Muscle of leg (tissue), 3 donors: ENCODE measurements at regions not wholly inside any gene's neighbourhood (a gene's known extent, or its start where the extent isn't known, plus 50 kb on each side); places are given as distances from the start of the nearest gene placed in this dataset.
"Not testable (repeated sequence)": the region's sequence is repeated elsewhere in the genome, so short reads cannot be mapped to it uniquely, and the experiment has no call there.

Experiments
- DNase-seq: peaks from one replicate; pipeline ENCODE4 v3.0.0; 2013
- H3K27ac ChIP-seq: one replicate; pipeline ENCODE4 v1.5.1; 2013; ENCODE audit warnings: mild to moderate bottlenecking, low read length, control low read depth
- H3K27me3 ChIP-seq: one replicate; pipeline ENCODE4 v1.6.1; 2013; ENCODE audit warnings: low read length; ENCODE audit not compliant: control insufficient read depth, insufficient read depth
- H3K36me3 ChIP-seq: one replicate; pipeline ENCODE4 v1.6.1; 2013; ENCODE audit warnings: low read length; ENCODE audit not compliant: control insufficient read depth, insufficient read depth
- H3K4me1 ChIP-seq: one replicate; pipeline ENCODE4 v1.6.1; 2013; ENCODE audit warnings: low read length; ENCODE audit not compliant: control insufficient read depth, insufficient read depth
- H3K4me3 ChIP-seq: one replicate; pipeline ENCODE4 v1.5.1; 2013; ENCODE audit warnings: low read length, control low read depth
- H3K9me3 ChIP-seq: replicated peaks from 2 replicates; pipeline ENCODE4 v1.6.1; 2013; ENCODE audit warnings: low read depth, low read length; ENCODE audit not compliant: control insufficient read depth
- WGBS: methylation state at CpG from one replicate; pipeline ENCODE4 v1.1.5; 2013; ENCODE audit warnings: missing lambda C conversion rate; ENCODE audit not compliant: insufficient coverage; 5-methylcytosine and 5-hydroxymethylcytosine counted together

- H3K27ac ChIP-seq, result peak overlapping the region; percentile 10
- H3K4me1 ChIP-seq, result peaks cover 6% of the 10 kb centered on the region
- peaks cover 6% of the 10 kb centered on the region for H3K36me3 ChIP-seq
- H3K4me3 ChIP-seq, result no peak overlapping the region
- no peaks in the 10 kb centered on the region for H3K27me3 ChIP-seq
- 83% methylated on average over 1 of the region's 2 CpGs for WGBS
- DNase-seq, result no peak
- no peaks in the 10 kb centered on the region for H3K9me3 ChIP-seq
Observed at GRCh38 chr6:34646714-34647113, 49.9 kb downstream of the ILRUN start.

GRCh38 chr6:34645627-34646026 is 50.9 kb downstream of the ILRUN start:
- peak; percentile 34 for DNase-seq
- no peaks in the 10 kb centered on the region for H3K27me3 ChIP-seq
- H3K4me1 ChIP-seq, result peaks cover 6% of the 10 kb centered on the region
- H3K27ac ChIP-seq, result peak overlapping the region; percentile 85
- no peak overlapping the region for H3K4me3 ChIP-seq
- H3K36me3 ChIP-seq, result peaks cover 6% of the 10 kb centered on the region
- WGBS, result 86% methylated on average over 4 of the region's 5 CpGs
- H3K9me3 ChIP-seq, result no peaks in the 10 kb centered on the region

GRCh38 chr6:34644716-34645115 is 51.9 kb downstream of the ILRUN start:
- Histone ChIP-seq H3K27ac (no peak overlapping the region), H3K4me3 (no peak overlapping the region), H3K9me3 (no peaks in the 10 kb centered on the region), H3K4me1 (peaks cover 7% of the 10 kb centered on the region), H3K27me3 (no peaks in the 10 kb centered on the region), H3K36me3 (peaks cover 6% of the 10 kb centered on the region)
- DNase-seq, result no peak
- WGBS, result no CpG with 5 or more reads among the region's 1 CpG

GRCh38 chr6:34642427-34642826 is 54.1 kb downstream of the ILRUN start:
- 100% methylated on average over 1 of the region's 3 CpGs for WGBS
- no peak for DNase-seq

GRCh38 chr6:34640074-34640849 is 56.3 kb downstream of the ILRUN start:
- H3K4me1 ChIP-seq, H3K4me3 ChIP-seq, H3K36me3 ChIP-seq, H3K9me3 ChIP-seq, H3K27me3 ChIP-seq, DNase-seq: not testable (repeated sequence)
- 100% methylated on average over 8 of the region's 16 CpGs for WGBS
- H3K27ac ChIP-seq, result peak overlapping the region; percentile 6

More at GRCh38 chr6:34642427-34642826, 54.1 kb downstream of the ILRUN start:
- H3K36me3 ChIP-seq, result peaks cover 5% of the 10 kb centered on the region
- H3K27me3 ChIP-seq, result no peaks in the 10 kb centered on the region
- no peaks in the 10 kb centered on the region for H3K9me3 ChIP-seq
- H3K4me3 ChIP-seq, result no peak overlapping the region
- no peak overlapping the region for H3K27ac ChIP-seq
- peaks cover 7% of the 10 kb centered on the region for H3K4me1 ChIP-seq

- peaks cover 2% of the 10 kb centered on the region for H3K4me1 ChIP-seq
- no peaks in the 10 kb centered on the region for H3K9me3 ChIP-seq
- WGBS, result 60% methylated on average over 1 of the region's 6 CpGs
- H3K36me3 ChIP-seq, result peaks cover 7% of the 10 kb centered on the region
- DNase-seq, result peak; percentile 50
- H3K4me3 ChIP-seq, result no peak overlapping the region
- H3K27ac ChIP-seq, result peak overlapping the region; percentile 69
- no peaks in the 10 kb centered on the region for H3K27me3 ChIP-seq
Observed at GRCh38 chr6:34638834-34639736, 57.5 kb downstream of the ILRUN start.

- no peaks in the 10 kb centered on the region for H3K9me3 ChIP-seq
- H3K4me1 ChIP-seq, result no peaks in the 10 kb centered on the region
- no peak overlapping the region for H3K4me3 ChIP-seq
- H3K27ac ChIP-seq, result no peak overlapping the region
- H3K36me3 ChIP-seq, result peaks cover 7% of the 10 kb centered on the region
- no peaks in the 10 kb centered on the region for H3K27me3 ChIP-seq
- DNase-seq, result no peak
- no CpG with 5 or more reads among the region's 2 CpGs for WGBS
Observed at GRCh38 chr6:34633785-34634184, 62.8 kb downstream of the ILRUN start.

GRCh38 chr6:34633256-34633655 is 63.3 kb downstream of the ILRUN start:
- Histone ChIP-seq H3K9me3 (no peaks in the 10 kb centered on the region), H3K36me3 (peaks cover 7% of the 10 kb centered on the region), H3K27me3 (no peaks in the 10 kb centered on the region), H3K27ac (no peak overlapping the region), H3K4me3 (no peak overlapping the region), H3K4me1 (no peaks in the 10 kb centered on the region)
- WGBS, result 100% methylated on average over 1 of the region's 2 CpGs
- DNase-seq, result no peak

- Histone ChIP-seq H3K27ac (no peak overlapping the region), H3K9me3 (no peaks in the 10 kb centered on the region), H3K36me3 (peaks cover under 1% of the 10 kb centered on the region), H3K4me3 (no peak overlapping the region), H3K4me1 (no peaks in the 10 kb centered on the region), H3K27me3 (no peaks in the 10 kb centered on the region)
- DNase-seq, result no peak
- 89% methylated on average over 3 of the region's 6 CpGs for WGBS
Observed at GRCh38 chr6:34630040-34630439, 66.5 kb downstream of the ILRUN start.

GRCh38 chr6:34627296-34627695 is 69.3 kb downstream of the ILRUN start:
- H3K27me3 ChIP-seq, result no peaks in the 10 kb centered on the region
- WGBS, result no CpG with 5 or more reads among the region's 3 CpGs
- no peaks in the 10 kb centered on the region for H3K36me3 ChIP-seq
- H3K4me1 ChIP-seq, result no peaks in the 10 kb centered on the region
- no peak overlapping the region for H3K27ac ChIP-seq
- no peak overlapping the region for H3K4me3 ChIP-seq
- DNase-seq, result no peak
- no peaks in the 10 kb centered on the region for H3K9me3 ChIP-seq
